HG02798 (cell line): ENCODE measurements at regions not wholly inside any gene's neighbourhood (a gene's known extent, or its start where the extent isn't known, plus 50 kb on each side); places are given as distances from the start of the nearest gene placed in this dataset.
"Not testable (repeated sequence)": the region's sequence is repeated elsewhere in the genome, so short reads cannot be mapped to it uniquely, and the experiment has no call there.

Source experiments
- ATAC-seq: cut with Tn5 transposase; IDR thresholded peaks from one replicate; pipeline ENCODE4 v1.9.1; 2021; ENCODE audit warnings: mild to moderate bottlenecking; ENCODE audit not compliant: unreplicated experiment, poor library complexity

DNA sequence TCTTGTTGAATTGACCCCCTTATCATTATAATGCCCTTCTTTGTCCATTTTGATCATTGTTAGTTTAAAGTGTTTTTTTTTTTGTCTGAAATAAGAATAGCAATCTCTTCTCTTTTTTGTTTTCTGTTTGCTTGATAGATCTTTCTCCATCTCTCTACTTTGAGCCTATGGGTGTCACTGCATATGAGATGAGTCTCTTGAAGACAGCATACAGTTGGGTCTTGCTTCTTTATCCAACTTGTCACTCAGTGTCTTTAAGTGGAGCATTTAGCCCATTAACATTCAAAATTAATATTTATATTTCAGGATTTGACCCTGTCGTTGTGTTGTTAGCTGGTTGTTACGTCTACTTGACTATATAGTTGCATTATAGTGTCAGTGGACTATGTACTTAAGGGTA is 135.4 kb downstream of the HMHB1 start:
- ATAC-seq, result no peak

DNA sequence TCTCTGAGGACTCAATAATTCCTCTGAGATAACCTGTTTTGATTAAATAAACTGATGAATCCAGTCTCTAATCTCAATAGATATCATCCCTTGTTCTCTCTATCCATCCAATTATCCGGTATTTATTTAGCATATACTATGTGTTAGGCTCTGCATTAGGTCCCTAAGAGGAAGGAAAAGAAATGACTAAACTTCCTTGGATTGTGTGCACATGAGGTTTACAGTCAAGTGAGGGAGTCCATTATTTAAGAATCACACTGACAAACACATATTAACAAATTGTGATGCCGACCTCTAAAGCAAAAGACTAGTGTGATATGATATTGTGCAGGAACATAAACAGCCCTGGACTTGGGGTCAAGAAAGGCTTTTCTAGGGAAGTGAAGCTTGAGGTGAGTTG is 140.8 kb downstream of the HMHB1 start:
- no peak for ATAC-seq

DNA sequence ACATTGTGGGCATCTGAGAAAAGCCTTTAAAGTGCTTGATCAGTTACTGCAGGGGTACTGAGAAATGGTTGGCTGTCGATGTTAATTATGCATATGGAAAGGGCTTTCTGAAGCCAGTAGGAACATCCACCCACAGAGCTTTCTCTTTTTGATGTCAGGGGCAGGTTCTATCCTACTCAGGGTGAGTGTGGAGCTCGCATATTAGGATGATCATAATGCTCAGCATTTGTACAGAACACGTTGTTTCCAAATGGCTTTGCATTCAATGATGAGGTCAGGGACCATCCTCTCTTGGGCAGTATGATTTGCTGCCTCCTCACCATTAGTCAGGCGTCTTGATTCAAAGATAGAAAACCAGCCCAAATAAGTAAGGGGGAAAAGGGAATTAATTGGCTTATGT is 141.9 kb downstream of the HMHB1 start:
- ATAC-seq, result no peak

DNA sequence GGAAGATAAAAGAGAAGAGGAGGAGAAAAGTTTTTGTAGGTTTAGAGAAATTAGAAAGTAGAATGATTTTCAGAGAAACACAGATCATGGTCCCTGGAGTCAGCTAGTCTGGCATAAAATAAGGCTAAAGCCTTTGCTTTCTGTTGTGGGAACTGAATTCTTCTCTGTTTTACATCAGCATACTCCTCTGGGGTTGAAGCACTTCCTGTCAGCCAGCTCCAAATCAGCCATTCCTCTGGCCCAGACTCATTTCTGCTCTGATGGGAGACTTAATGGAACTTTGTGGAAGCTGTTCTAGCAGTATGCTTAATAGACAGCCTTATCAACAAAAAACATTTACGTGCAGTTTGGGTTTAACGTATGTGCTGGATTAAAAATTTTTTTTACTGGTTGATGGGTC is 143.2 kb downstream of the HMHB1 start:
- no peak for ATAC-seq

DNA sequence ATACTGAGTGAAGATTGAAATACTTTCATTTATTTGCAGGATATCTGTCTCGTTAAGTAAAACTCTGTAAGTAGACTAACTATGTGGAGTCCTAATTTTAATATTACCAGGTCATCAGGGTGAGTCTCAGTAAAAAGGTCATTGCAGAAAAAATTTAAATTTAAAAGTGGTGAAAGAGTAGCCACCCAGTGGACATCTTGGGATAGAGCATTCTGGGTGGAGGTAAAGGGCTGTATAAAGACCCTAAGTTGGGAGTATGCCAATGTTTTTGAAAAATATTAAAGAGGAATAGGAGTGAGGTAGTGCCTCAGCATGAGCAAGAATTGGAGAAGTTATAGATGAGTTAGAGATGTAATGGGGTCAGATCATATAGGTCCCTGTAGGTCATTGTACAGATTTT is 145.5 kb downstream of the HMHB1 start:
- ATAC-seq, result no peak

DNA sequence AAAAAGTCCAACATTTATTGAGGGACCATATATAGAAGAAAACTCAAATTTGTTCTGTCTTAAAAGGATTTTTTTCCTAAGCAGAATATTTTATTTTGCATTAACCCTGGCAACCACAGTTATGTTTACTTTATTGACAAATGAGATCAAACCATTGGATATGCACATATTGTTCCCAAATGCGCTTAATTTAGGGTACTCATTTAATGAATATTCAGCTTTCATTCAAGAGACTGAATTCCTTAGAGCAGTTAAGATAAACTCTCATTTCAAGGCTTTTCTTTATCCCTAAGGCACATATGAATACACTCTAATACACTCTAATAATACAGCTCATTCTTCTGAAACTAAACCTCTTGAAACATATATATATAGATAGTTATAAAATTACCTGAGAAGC is 150.2 kb downstream of the HMHB1 start:
- ATAC-seq, result no peak

DNA sequence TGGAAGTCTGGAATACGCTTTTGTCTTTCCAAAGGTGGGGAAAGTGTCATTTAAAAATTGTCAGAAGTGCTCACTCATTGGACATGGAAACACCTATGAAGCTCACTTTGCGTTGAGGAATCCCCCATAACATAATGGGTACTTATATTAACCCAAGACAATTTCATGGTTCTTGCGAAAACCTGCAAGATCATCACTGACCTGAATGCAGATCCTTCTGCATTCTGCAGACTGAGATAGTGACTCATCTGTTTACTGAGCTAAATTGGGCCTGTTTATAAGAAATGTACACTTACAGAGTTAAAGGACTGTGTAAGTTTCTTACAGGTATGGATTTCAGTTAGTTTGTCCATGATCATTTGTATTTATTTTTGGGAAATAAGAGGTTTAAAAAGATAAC is 153.0 kb downstream of the HMHB1 start:
- no peak for ATAC-seq

DNA sequence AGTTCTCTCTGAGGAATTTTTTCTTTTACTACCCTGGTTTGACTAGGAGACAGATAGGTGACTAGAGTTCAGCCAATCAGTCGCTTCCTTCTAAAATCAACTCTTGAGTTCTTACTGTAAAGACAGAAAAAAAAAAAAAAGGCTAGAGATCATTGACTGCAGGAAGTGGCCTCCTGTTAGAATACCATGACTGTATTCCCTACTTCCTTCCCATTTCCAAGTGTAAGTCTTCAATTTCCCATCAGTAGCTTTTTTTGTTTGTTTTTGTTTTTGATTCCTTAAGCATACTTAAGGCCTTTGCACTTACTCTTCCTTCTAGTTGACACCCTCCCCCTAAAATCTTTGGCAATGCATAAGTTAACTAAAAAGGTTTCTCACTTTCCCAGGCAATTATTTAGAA is 154.3 kb downstream of the HMHB1 start:
- no peak for ATAC-seq

DNA sequence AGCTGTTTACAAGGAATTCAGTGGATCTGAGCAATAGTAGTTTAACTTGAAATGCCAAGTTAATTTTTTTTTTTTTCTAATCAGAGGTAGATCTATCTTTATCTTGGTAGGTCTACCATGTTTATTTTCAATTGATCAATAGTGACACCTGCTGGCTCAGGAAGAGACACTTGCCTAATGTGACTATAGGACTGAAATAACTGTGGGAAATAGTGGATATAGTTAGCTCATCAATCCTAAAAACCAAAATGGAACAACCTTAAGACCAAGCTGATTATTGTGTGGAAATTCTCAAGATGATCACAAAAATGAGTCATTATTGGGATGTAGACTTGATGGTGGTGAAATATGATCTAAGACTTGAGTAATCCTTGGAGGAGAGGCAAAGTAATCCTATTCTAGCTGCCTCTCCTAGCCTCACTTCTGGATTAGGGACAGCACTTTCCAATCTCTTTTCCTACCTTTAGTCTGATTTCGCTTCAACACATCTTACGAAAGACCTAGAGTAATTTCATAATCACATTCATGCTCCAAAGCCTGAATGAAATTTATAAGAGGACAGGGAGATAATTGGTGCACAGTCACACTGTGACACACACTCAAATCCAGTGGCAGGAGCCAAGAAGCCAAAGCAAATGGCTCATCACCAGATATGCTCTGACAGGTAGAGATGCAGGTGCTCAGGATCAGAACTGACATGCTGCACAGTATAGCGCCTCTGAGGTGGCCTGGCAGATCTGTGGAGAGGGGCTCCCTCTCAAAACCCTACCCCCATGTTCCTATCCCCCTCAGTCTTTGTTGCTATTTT is 156.3 kb downstream of the HMHB1 start:
- ATAC-seq, result peak; percentile 54

DNA sequence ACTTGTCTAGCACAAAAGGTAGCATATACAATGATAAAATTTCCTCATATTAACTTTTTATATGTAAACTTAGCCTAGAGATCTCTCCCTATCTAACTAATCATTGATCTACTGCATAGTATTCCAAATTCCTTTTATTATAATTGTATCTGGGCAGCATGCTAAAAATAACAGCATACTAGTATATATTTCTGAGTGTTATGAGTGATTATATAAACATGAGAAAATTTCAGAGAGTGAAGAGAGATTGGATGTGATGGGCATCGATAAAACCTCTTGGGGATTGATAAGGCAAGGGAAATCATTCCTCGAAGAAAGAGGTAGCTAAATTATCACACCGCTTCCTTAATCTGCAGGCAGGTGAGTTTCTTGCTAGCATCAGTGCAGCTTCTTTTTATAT is 158.2 kb downstream of the HMHB1 start:
- no peak for ATAC-seq

DNA sequence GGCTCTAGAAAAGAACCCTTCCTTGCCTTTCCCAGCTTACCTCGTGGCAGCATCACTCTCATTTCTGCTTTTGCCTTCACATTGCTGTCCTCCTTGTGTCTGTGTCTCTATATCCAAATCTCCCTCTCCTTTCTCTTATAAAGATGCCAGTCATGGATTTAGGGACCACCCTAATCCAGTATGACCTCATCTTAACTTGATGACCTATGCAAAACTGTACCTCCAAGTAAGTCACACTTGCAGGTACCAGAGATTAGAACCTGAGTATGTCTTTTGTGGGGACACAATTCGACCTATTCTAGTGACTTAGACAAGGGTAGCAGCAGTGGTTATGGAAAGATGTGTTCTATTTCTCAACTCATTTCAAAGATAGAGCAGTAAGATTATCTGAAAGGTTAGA is 160.1 kb downstream of the HMHB1 start:
- ATAC-seq, result no peak

DNA sequence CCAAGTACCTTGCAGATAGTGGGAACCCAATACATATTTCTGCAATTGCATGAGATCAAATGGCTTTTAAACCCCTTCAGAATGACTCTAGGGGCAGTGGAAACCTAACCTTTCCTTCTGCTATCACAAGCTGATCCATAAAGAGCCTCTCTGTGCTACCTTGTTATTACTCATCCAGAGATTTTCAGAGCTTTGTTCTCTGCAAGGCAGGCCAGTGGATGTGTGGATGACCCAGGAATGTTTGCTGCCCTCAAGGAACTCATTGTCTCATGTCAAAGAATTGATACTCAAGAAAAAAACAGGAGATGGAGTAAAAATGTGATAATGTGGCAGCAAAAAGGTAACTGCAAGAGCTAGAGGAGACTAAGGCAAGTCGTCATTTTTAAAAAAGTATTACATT is 164.1 kb downstream of the HMHB1 start:
- ATAC-seq, result no peak

DNA sequence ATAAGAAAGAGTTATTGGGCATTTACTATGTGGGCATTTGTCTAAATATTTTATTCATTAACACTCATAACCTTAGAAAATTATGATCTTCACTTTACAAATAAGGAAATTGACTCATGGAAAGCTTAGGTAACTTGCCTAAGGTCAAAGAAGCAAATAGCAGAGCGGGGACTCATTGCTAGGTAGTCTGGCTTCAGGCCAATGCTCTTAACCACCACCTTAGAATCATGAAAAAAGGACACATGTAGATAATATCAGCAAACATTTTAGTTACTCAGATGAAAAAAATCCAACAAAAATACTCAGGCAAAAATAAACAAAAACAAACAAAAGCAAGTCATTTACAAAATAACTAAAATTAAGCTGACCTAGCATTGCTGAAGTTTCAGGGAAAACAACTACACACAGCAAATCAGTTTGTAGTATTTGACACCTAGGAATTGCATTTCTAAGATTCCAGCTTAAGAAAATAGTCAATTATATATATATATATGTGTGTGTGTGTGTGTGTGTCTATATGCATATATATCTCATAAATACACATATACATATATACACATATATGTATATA is 166.0 kb downstream of the HMHB1 start:
- no peak for ATAC-seq

DNA sequence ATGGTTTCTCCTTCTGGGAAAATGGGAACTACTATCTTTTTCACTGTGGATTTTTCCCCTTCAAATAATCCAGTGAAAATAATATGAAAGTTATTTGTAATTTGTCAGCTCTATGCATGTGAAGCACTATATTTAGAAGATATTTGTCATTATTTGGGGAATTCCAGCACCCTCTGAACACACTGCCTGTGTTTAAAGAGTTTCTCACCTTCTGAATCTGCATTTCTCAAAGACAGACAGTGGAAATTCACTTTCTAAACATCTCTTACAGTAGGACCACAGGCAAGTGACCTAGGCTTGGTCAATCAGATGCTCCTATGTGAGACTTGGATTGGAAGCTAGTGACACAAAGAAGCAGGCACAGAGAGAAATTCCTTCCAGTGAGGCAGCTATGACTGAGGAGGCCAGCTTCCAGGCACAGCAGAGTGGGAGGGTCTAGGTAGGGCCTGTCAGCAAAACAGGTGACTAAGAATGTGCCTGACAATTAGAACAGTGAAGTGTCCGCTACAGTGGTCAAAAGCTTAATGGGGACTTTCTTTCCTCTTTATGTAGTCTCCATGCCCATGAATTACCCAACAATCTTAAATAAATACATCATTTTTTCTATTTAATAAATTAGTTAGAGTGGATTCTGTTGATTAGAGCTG is 167.2 kb downstream of the HMHB1 start:
- peak; percentile 76 for ATAC-seq

DNA sequence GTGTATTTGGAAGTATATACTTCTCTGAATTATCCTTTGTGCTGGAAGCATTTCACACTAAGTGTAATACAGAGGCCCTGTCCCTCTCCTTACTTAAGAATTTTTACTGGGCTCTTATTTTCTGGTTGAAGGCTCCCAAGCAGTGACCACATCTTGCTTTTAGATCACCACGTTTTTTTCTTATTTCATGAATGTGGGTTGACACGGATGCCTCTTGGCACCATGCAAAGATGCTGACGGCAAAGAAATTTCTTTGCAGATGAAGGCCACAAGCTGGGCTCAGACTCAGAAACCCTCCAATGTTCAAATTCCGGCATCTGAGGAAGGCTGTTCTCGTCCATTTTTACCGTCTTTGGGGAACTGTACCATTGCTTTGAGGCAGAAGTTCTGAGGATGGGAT is 168.5 kb downstream of the HMHB1 start:
- ATAC-seq, result no peak

DNA sequence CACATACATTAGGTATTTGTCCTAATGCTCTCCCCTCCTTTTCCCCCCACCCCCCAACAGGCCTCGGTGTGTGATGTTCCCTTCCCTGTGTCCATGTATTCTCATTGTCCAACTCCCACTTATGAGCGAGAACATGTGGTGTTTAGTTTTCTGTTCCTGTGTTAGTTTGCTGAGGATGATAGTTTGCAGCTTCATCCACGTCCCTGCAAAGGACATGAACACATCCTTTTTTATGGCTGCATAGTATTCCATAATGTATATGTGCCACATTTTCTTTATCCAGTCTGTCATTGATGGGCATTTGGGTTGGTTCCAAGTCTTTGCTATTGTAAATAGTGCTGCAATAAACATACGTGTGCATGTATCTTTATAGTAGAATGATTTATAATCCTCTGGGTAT is 171.0 kb downstream of the HMHB1 start:
- not testable (repeated sequence) for ATAC-seq

DNA sequence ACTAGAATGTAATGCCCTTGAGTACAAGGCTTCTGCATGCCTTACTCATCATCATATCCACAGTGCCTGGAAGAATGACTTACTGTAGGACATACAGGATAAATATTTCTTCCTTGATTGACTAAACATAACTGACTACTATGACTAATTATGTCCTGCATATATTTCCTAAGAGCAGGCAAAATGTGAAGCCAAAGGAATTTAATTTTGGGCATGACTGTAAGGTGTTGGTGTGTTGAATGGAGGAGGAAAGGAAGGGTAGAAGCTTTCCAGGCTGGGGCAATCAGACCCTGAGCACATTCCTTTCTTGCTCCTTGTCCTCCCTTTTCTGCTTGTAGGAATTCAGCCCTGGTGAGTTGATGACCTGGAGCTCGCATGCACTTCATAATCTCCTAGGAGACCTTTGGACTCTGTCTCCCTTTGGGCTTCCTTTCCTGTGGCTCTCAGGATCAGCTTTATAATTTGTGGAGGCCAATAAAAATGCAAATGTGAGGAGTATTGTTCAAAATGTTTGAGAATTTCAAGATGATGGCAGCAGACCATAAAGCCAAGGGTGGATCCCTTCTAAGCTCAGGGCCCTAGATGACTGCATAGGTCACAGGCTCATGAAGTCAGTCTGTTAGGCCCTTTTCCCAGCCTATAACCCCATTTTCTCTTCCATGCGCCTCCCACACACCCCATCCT is 174.0 kb downstream of the HMHB1 start:
- ATAC-seq, result no peak

DNA sequence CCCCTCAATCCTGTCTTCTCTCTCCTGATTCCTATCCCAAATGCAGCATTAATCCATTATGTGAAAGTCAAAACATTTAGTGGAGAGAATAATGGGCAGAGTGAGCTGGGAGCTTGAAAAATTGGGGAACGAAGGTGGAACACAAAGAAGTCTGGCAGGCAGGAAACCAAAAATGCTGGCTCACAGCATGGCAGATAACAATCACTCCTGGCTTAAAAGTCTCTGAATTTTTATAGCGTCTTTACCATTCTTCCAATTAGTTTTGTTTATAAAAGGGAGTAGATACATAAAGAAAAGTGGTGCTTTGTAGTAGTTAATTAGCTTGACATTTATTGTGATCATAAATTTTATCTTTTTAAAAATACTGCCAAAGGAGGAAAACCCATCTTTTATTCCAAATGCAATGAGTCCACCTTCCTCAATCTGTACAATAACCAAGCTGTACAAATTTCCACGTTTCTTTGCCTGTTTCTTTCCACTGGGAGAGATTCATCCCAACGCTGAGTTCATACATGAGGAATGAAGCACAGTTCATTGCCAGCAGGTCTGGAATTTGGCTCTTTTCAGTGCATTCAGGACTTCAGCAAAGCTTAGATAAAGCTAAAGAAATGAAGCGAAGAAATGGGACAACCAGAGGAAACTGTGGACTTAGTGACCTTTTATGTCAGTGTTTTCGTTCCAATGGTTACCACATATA is 174.7 kb downstream of the HMHB1 start:
- ATAC-seq, result no peak

DNA sequence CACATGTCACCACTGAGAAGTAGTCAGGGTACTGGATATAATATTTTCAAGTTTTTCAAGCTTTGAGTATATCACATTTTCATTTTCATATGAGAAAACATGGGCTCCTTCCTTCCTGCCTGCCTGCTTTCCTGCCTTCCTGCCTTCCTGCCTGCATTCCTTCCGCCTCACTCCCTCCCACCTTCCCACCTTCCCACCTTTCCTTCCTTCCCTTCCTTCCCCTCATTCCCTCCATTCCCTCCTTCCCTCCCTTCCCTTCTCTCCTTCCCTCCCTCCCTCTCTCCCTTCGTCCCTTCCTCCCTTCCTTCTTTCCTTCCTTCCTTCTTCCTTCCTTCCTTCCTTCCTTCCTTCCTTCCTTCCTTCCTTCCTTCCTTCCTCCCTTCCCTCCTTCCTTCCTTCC is 175.3 kb downstream of the HMHB1 start:
- ATAC-seq, result no peak

DNA sequence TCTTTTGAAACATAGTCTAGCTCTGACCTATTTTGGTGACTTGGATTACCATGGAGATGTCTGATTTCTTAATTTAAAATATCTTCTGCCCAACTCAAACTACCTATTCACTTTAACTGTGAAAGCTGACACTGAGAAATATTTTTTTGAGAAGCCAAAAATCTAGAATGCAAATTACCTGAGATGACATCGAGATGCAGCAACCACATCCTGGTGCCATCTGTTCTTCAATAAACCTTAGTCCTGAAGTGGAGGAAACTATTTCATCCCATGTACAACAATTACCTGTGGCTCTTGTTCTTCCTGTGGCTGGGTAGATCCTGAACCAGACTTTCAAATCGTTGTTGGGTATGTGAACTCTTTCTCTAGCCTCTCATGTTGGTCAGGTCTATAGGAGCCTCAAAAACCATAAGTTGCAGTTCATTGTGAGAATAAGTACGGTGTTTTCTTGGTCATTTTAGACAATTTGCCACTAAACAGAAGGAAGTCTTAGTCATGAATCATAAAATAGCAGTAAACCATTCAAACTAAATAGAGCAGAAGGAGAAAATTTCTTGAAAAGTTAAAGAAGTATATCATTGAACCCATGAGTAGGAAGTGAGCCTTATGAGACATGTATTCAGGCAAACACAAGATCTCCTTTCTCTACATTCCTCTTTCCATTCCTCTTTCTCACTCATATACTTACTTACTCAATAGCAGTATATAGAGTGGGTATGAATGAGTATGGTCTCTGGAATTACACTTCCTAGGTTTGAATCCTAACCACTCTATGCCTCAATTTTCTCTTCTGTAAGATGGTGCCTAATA is 176.0 kb downstream of the HMHB1 start:
- ATAC-seq, result peak; percentile 83
